ENCODE measurements at regions not wholly inside any gene's neighbourhood (a gene's known extent, or its start where the extent isn't known, plus 50 kb on each side); places are given as distances from the start of the nearest gene placed in this dataset.

GRCh38 chr1:163528710-163529348 is 207.1 kb downstream of the NUF2 start:
- Histone ChIP-seq H3K4me1 (no peaks in the 10 kb centered on the region), H3K27ac (no peak overlapping the region), H3K36me3 (no peaks in the 10 kb centered on the region), H3K4me3 (no peak overlapping the region), H3K27me3 (no peaks in the 10 kb centered on the region), H3K9me3 (no peaks in the 10 kb centered on the region)
- FAIRE-seq (peak; percentile 94), ATAC-seq (peak in 2 of 4 donors; percentile 56 to 77), DNase-seq (peak in 2 of 6 donors; percentile 17 to 22)
- WGBS, 2 donors: 11 to 26% methylated on average over 2 of the region's 2 CpGs
- intact Hi-C loops (cut with DNase I): no loop called here
- TF ChIP-seq CTCF (IDR thresholded peaks at IDR 0.05): peak in 3 of 4 donors; percentile 32 to 57 (median 52)

- ATAC-seq: no peak
- TF ChIP-seq CTCF (IDR thresholded peaks at IDR 0.05): no peak
- no peak overlapping the region for H3K27ac ChIP-seq
- WGBS, 2 donors: 36 to 42% methylated on average over 2 of the region's 2 CpGs
- intact Hi-C loops (cut with DNase I): loop anchor here in 1 of 3 donors (10.0 kb wide), 1 partner anchor 1543 kb away; no protein-coding TSS in a partner anchor
- H3K36me3 ChIP-seq: no peaks in the 10 kb centered on the region
- H3K9me3 ChIP-seq: no peaks in the 10 kb centered on the region
- no peak for FAIRE-seq
- no peak for DNase-seq
- no peaks in the 10 kb centered on the region for H3K4me1 ChIP-seq
- no peaks in the 10 kb centered on the region for H3K27me3 ChIP-seq
- H3K4me3 ChIP-seq: no peak overlapping the region
These were observed 209.6 kb downstream of the NUF2 start for GRCh38 chr1:163531345-163531744.

DNA sequence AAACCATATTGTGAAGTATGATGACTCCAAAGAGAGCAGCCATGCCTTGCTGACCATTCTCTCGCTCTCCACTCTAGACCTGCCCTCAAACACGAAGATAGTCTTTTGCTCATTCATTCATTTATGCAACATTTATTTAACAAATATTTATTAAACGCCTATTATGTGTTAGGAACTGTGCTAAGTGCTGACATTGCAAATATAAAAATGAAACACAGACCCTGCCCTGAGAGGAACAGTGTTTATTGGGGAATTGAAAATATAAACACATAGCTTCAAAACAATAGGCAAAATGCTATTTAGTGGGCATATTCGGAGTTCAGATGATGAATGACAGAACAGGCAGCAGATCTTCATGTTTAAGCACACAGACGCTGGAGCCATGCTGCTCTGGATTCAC is 213.6 kb downstream of the NUF2 start:
- ATAC-seq (no peak), DNase-seq (no peak), FAIRE-seq (no peak)
- intact Hi-C loops (cut with DNase I): loop anchor here in 1 of 3 donors (10.0 kb wide), 1 partner anchor 1539 kb away; no protein-coding TSS in a partner anchor
- no peaks in the 10 kb centered on the region for H3K4me1 ChIP-seq
- TF ChIP-seq CTCF (IDR thresholded peaks at IDR 0.05): no peak
- no peak overlapping the region for H3K4me3 ChIP-seq
- no peaks in the 10 kb centered on the region for H3K36me3 ChIP-seq
- WGBS, 2 donors: 52 to 69% methylated on average over 5 of the region's 5 CpGs
- no peaks in the 10 kb centered on the region for H3K27me3 ChIP-seq
- H3K9me3 ChIP-seq: no peaks in the 10 kb centered on the region
- H3K27ac ChIP-seq: no peak overlapping the region

DNA sequence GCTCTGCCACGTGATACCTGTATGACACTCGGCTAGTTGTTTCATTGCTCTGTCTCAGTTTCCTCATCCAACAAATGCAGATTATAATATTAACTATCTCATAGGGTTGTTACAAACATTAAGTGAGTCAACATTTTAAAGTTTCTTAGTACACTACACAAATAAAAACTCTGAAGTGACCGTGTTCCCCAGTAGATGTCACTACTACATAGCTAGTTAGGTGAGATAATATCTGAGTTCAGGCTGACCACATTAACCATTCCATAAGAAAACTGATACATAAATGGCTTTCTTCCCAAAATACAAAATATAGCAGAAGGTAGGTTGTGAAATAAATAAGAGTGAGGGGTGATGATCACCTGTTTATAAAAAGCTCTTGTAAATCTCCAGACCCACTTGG is 214.1 kb downstream of the NUF2 start:
- H3K27me3 ChIP-seq: no peaks in the 10 kb centered on the region
- DNase-seq (no peak), FAIRE-seq (no peak), ATAC-seq (peak in 3 of 4 donors; percentile 54 to 70 (median 54))
- TF ChIP-seq CTCF (IDR thresholded peaks at IDR 0.05): no peak
- intact Hi-C loops (cut with DNase I): loop anchor here in 1 of 3 donors (10.0 kb wide), 1 partner anchor 1539 kb away; no protein-coding TSS in a partner anchor
- no peak overlapping the region for H3K27ac ChIP-seq
- no peak overlapping the region for H3K4me3 ChIP-seq
- no peaks in the 10 kb centered on the region for H3K36me3 ChIP-seq
- 51 to 59% methylated on average over 3 of the region's 3 CpGs for WGBS, 2 donors
- H3K4me1 ChIP-seq: no peaks in the 10 kb centered on the region
- H3K9me3 ChIP-seq: no peaks in the 10 kb centered on the region

GRCh38 chr1:163537809-163538208 is 216.1 kb downstream of the NUF2 start:
- Histone ChIP-seq H3K36me3 (no peaks in the 10 kb centered on the region), H3K4me1 (no peaks in the 10 kb centered on the region), H3K27me3 (no peaks in the 10 kb centered on the region), H3K9me3 (no peaks in the 10 kb centered on the region), H3K4me3 (no peak overlapping the region), H3K27ac (no peak overlapping the region)
- no peak for ATAC-seq
- no peak for TF ChIP-seq CTCF (IDR thresholded peaks at IDR 0.05)
- no peak for DNase-seq
- no peak for FAIRE-seq
- 72 to 77% methylated on average over 1 of the region's 1 CpG for WGBS, 2 donors
- intact Hi-C loops (cut with DNase I): loop anchor here in 1 of 3 donors (10.0 kb wide), 1 partner anchor 1537 kb away; no protein-coding TSS in a partner anchor
